ENCODE measurements at regions not wholly inside any gene's neighbourhood (a gene's known extent, or its start where the extent isn't known, plus 50 kb on each side); places are given as distances from the start of the nearest gene placed in this dataset.

- H3K4me3 ChIP-seq (ENCODE audit: low read depth, low read length) = no peak overlapping the region
- TF ChIP-seq CTCF (IDR thresholded peaks at IDR 0.05; ENCODE audit: borderline replicate concordance, insufficient read depth, low read depth, low read length) = no peak
These were observed 426.8 kb upstream of the ADAMTS5 start for GRCh38 chr21:27393726-27394125.

- no peak overlapping the region for H3K4me3 ChIP-seq (ENCODE audit: low read depth, low read length)
- TF ChIP-seq CTCF (IDR thresholded peaks at IDR 0.05; ENCODE audit: borderline replicate concordance, insufficient read depth, low read depth, low read length) = no peak
These were observed 425.1 kb upstream of the ADAMTS5 start for GRCh38 chr21:27391990-27392389.

GRCh38 chr21:27390384-27390783, 423.5 kb upstream of the ADAMTS5 start:
- TF ChIP-seq CTCF (IDR thresholded peaks at IDR 0.05; ENCODE audit: borderline replicate concordance, insufficient read depth, low read depth, low read length) = no peak
- H3K4me3 ChIP-seq (ENCODE audit: low read depth, low read length) = no peak overlapping the region

- no peak for TF ChIP-seq CTCF (IDR thresholded peaks at IDR 0.05; ENCODE audit: borderline replicate concordance, insufficient read depth, low read depth, low read length)
- H3K4me3 ChIP-seq (ENCODE audit: low read depth, low read length) = no peak overlapping the region
These were observed 421.9 kb upstream of the ADAMTS5 start for GRCh38 chr21:27388825-27389224.

GRCh38 chr21:27382404-27382803, 415.5 kb upstream of the ADAMTS5 start:
- no peak for TF ChIP-seq CTCF (IDR thresholded peaks at IDR 0.05; ENCODE audit: borderline replicate concordance, insufficient read depth, low read depth, low read length)
- no peak overlapping the region for H3K4me3 ChIP-seq (ENCODE audit: low read depth, low read length)

- TF ChIP-seq CTCF (IDR thresholded peaks at IDR 0.05; ENCODE audit: borderline replicate concordance, insufficient read depth, low read depth, low read length) = no peak
- no peak overlapping the region for H3K4me3 ChIP-seq (ENCODE audit: low read depth, low read length)
These were observed 413.4 kb upstream of the ADAMTS5 start for GRCh38 chr21:27380303-27380702.

GRCh38 chr21:27379354-27379753, 412.5 kb upstream of the ADAMTS5 start:
- TF ChIP-seq CTCF (IDR thresholded peaks at IDR 0.05; ENCODE audit: borderline replicate concordance, insufficient read depth, low read depth, low read length) = no peak
- H3K4me3 ChIP-seq (ENCODE audit: low read depth, low read length) = no peak overlapping the region
